ENCODE measurements at regions not wholly inside any gene's neighbourhood (a gene's known extent, or its start where the extent isn't known, plus 50 kb on each side); places are given as distances from the start of the nearest gene placed in this dataset.

DNA sequence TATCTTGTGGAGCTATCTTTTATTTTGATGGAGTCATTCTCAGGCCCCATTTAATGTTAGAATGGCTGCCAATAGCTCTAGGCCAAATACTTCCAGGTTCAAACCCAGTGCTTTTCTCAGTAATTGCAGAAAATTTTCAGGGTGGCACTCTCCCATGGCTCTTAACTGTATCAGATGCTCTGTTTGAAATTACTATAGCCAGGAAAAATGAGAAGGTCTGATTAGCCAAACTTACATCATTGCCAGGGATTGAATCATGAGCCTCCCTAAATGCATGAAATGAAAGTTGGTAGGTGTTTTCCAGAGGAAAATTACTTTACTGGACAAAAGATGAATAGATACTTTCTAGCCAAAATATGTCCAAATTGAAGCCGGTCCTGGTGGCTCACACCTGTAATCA is 404.8 kb downstream of the MAT2B start:
- DNase-seq (no peak), ATAC-seq (no peak)
- Histone ChIP-seq H3K27ac (no peak overlapping the region), H3K9me3 (no peaks in the 10 kb centered on the region), H3K36me3 (replicated peaks in 1 of 2; ENCODE audit: insufficient read depth in 1 of 2, low read depth in 2 of 2) (no peaks in the 10 kb centered on the region), H3K4me1 (no peaks in the 10 kb centered on the region), H3K27me3 (no peaks in the 10 kb centered on the region), H3K4me3 (no peak overlapping the region)
- WGBS, 2 donors = 90 to 96% methylated on average over 1 of the region's 1 CpG
- TF ChIP-seq POLR2A (IDR thresholded peaks at IDR 0.05) = no peak
- TF ChIP-seq CTCF (IDR thresholded peaks at IDR 0.05) = no peak
- intact Hi-C loops (cut with DNase I) = no loop called here

DNA sequence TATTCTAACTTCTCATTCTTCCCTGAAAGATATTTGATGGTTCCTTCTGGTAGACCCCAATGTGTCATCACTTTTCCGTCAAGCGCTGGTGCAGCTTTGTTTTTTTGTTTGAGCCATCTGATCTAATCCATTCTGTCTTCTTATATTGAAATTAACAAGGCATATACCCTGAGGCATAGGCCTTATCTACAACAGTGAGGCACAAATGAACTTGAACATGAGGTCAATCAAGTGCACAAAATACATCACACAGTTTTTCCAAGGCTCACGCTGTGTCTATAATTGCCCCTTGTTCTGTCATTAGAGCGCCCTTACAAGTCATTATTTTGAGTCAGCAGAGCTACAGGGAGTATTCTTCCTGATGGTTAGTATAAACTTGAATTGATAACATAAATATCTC is 406.6 kb downstream of the MAT2B start:
- ATAC-seq = no peak
- DNase-seq = no peak
- no peaks in the 10 kb centered on the region for H3K27me3 ChIP-seq
- H3K9me3 ChIP-seq = no peaks in the 10 kb centered on the region
- H3K4me3 ChIP-seq = no peak overlapping the region
- WGBS, 2 donors = 76 to 84% methylated on average over 4 of the region's 4 CpGs
- H3K4me1 ChIP-seq = no peaks in the 10 kb centered on the region
- TF ChIP-seq POLR2A (IDR thresholded peaks at IDR 0.05) (no peak), CTCF (IDR thresholded peaks at IDR 0.05) (no peak)
- H3K36me3 ChIP-seq (replicated peaks in 1 of 2; ENCODE audit: insufficient read depth in 1 of 2, low read depth in 2 of 2) = no peaks in the 10 kb centered on the region
- no peak overlapping the region for H3K27ac ChIP-seq
- intact Hi-C loops (cut with DNase I) = no loop called here

DNA sequence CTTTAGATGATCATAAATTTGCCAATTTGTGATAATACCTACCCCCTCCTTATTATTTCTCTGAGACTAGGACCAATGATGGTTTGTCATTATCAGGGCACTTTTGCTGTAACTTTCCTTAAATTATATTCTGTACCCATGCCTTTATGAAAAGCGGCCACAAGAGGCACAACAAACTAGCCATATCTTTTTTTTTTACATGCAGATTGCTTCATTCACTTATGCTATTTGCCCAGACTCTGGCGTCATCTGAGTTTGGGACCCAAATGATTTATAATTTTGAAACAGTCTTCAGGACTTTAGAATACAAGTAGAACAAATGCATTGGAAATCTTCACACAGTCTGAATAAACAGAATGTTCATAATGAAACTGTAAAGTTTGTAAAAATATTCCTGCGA is 408.1 kb downstream of the MAT2B start:
- Histone ChIP-seq H3K4me3 (no peak overlapping the region), H3K36me3 (replicated peaks in 1 of 2; ENCODE audit: insufficient read depth in 1 of 2, low read depth in 2 of 2) (no peaks in the 10 kb centered on the region), H3K4me1 (no peaks in the 10 kb centered on the region), H3K27ac (no peak overlapping the region), H3K27me3 (no peaks in the 10 kb centered on the region), H3K9me3 (no peaks in the 10 kb centered on the region)
- no peak for DNase-seq
- 46 to 56% methylated on average over 3 of the region's 3 CpGs for WGBS, 2 donors
- intact Hi-C loops (cut with DNase I) = no loop called here
- ATAC-seq = no peak
- TF ChIP-seq POLR2A (IDR thresholded peaks at IDR 0.05) (no peak), CTCF (IDR thresholded peaks at IDR 0.05) (no peak)

DNA sequence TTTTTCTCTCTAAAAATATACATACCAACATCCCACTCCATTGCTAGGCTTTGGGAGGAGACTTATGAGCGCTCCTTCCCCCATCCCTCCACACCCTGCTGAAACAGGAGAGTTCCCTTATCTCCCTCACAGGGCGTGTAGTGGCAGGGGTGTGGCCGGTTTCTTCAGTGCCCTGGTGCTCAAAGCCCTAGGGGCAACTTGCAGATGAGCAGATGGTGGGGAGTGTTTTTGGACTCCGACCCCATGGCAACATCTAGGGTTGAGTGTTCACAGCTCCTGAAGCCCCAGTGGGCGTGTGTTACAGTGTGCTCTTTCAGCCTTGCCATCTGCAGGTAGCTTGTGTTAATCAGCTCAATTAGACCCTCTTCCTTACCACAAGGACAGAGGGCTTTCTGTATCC is 409.5 kb downstream of the MAT2B start:
- no peaks in the 10 kb centered on the region for H3K4me1 ChIP-seq
- ATAC-seq (no peak), DNase-seq (no peak)
- no peaks in the 10 kb centered on the region for H3K27me3 ChIP-seq
- 53 to 59% methylated on average over 5 of the region's 5 CpGs for WGBS, 2 donors
- H3K4me3 ChIP-seq = no peak overlapping the region
- no peak overlapping the region for H3K27ac ChIP-seq
- H3K36me3 ChIP-seq (replicated peaks in 1 of 2; ENCODE audit: insufficient read depth in 1 of 2, low read depth in 2 of 2) = no peaks in the 10 kb centered on the region
- TF ChIP-seq POLR2A (IDR thresholded peaks at IDR 0.05) (no peak), CTCF (IDR thresholded peaks at IDR 0.05) (no peak)
- no peaks in the 10 kb centered on the region for H3K9me3 ChIP-seq
- intact Hi-C loops (cut with DNase I) = no loop called here

GRCh38 chr5:163915481-163915961 is 410.1 kb downstream of the MAT2B start:
- Histone ChIP-seq H3K27me3 (no peaks in the 10 kb centered on the region), H3K27ac (peak overlapping the region in 1 of 4 donors; percentile 69), H3K4me3 (no peak overlapping the region), H3K9me3 (no peaks in the 10 kb centered on the region), H3K36me3 (replicated peaks in 1 of 2; ENCODE audit: insufficient read depth in 1 of 2, low read depth in 2 of 2) (no peaks in the 10 kb centered on the region), H3K4me1 (no peaks in the 10 kb centered on the region)
- 24 to 63% methylated on average over 2 to 8 of the region's 9 CpGs for WGBS, 2 donors
- TF ChIP-seq CTCF (IDR thresholded peaks at IDR 0.05) (no peak), POLR2A (IDR thresholded peaks at IDR 0.05) (no peak)
- no peak for ATAC-seq
- DNase-seq = no peak
- intact Hi-C loops (cut with DNase I) = no loop called here
